KMS-11 (cell line): ENCODE measurements at regions not wholly inside any gene's neighbourhood (a gene's known extent, or its start where the extent isn't known, plus 50 kb on each side); places are given as distances from the start of the nearest gene placed in this dataset.

Experiments
- H2AFZ ChIP-seq: fragments of 200-600 bp; sonication (generic); 2 replicates; pipeline ENCODE4 v1.6.1; 2016; ENCODE audit warnings: antibody characterized with exemption, mixed run types, low read depth
- H3K27ac ChIP-seq: fragments of 200-600 bp; sonication (generic); 2 replicates; pipeline ENCODE4 v1.6.1; 2016; ENCODE audit warnings: mild to moderate bottlenecking, mixed run types
- H3K27me3 ChIP-seq: fragments of 200-600 bp; sonication (generic); 2 replicates; pipeline ENCODE4 v1.6.1; 2017; ENCODE audit warnings: mild to moderate bottlenecking, low read depth, mixed run types, moderate library complexity; ENCODE audit not compliant: insufficient read depth
- H3K36me3 ChIP-seq: fragments of 200-600 bp; sonication (generic); 2 replicates; pipeline ENCODE4 v1.6.1; 2017; ENCODE audit warnings: mild to moderate bottlenecking, mixed run types; ENCODE audit not compliant: insufficient read depth
- H3K4me1 ChIP-seq: fragments of 200-600 bp; sonication (generic); 2 replicates; pipeline ENCODE4 v1.6.1; 2016; ENCODE audit warnings: mild to moderate bottlenecking, low read depth, mixed run types; ENCODE audit not compliant: poor library complexity, severe bottlenecking
- H3K4me2 ChIP-seq: fragments of 200-600 bp; sonication (generic); 2 replicates; pipeline ENCODE4 v1.7.0; 2016; ENCODE audit warnings: mild to moderate bottlenecking, mixed run types
- H3K4me3 ChIP-seq: fragments of 200-600 bp; sonication (generic); IDR thresholded peaks from 2 replicates; pipeline ENCODE4 v1.6.1; 2017; ENCODE audit warnings: low read depth, low read length, mixed read lengths; ENCODE audit not compliant: insufficient read depth
- H3K79me2 ChIP-seq: fragments of 200-600 bp; sonication (generic); 2 replicates; pipeline ENCODE4 v1.6.1; 2016; ENCODE audit warnings: low read depth, mixed run types; ENCODE audit not compliant: insufficient read depth
- H3K9ac ChIP-seq: fragments of 200-600 bp; sonication (generic); 2 replicates; pipeline ENCODE4 v1.6.1; 2016; ENCODE audit warnings: mild to moderate bottlenecking, mixed run types
- H4K20me1 ChIP-seq: fragments of 200-600 bp; sonication (generic); 2 replicates; pipeline ENCODE4 v1.6.1; 2016; ENCODE audit warnings: mild to moderate bottlenecking, mixed run types; ENCODE audit not compliant: insufficient read depth
- TF ChIP-seq, protein P1 (sequence below): fragments of 200-600 bp; sonication (generic); conservative IDR thresholded peaks from 2 replicates; pipeline ENCODE4 v1.6.1; 2017; ENCODE audit warnings: low read depth, mild to moderate bottlenecking, antibody characterized with exemption, low read length, moderate library complexity, mixed read lengths

DNA sequence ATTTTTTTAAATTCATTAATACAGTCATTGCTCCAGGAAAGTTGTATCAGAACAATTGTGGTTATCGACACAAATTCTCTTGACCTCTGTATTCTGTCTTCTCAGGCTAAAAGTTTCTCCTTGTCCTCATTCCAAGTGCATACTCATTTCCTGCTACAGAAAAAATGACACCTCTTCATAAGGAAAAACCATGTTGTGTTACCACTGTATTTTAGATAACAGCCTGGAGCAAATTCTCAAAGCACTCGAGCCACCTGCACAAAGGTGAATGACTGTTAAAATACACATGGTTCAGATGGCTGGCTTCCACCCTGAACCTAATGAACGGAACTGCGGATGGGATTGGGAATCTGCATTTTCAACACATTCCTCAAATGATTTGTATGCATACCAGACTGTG, 586.5 kb downstream of the EPHA4 start:
- Histone ChIP-seq H3K27ac (no peak overlapping the region), H3K9ac (no peak overlapping the region), H3K36me3 (no peaks in the 10 kb centered on the region), H3K4me2 (no peak overlapping the region), H3K4me1 (no peaks in the 10 kb centered on the region), H2AFZ (no peak overlapping the region), H3K79me2 (no peaks in the 10 kb centered on the region), H3K4me3 (no peak overlapping the region), H3K27me3 (no peaks in the 10 kb centered on the region), H4K20me1 (no peaks in the 10 kb centered on the region)
- TF ChIP-seq, protein P1, sequence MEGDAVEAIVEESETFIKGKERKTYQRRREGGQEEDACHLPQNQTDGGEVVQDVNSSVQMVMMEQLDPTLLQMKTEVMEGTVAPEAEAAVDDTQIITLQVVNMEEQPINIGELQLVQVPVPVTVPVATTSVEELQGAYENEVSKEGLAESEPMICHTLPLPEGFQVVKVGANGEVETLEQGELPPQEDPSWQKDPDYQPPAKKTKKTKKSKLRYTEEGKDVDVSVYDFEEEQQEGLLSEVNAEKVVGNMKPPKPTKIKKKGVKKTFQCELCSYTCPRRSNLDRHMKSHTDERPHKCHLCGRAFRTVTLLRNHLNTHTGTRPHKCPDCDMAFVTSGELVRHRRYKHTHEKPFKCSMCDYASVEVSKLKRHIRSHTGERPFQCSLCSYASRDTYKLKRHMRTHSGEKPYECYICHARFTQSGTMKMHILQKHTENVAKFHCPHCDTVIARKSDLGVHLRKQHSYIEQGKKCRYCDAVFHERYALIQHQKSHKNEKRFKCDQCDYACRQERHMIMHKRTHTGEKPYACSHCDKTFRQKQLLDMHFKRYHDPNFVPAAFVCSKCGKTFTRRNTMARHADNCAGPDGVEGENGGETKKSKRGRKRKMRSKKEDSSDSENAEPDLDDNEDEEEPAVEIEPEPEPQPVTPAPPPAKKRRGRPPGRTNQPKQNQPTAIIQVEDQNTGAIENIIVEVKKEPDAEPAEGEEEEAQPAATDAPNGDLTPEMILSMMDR: no peak

DNA sequence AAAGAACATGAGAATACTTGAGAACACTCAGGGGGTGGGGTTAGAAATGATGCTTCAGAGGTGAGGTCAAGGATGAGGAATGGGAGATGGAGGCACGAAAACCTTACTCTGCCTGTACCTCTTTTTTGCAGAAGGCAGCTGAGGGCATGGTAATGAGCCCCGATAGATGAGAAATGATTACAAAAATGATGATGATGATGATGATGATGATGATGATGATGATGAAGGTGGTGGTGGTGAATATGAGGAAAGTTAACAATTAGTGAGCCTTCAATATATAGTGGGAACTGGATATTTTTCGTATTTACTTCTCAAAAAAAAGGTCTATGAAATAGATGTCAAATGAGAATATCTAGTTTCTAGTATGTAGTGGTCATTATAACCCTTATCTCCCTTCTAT, 584.3 kb downstream of the EPHA4 start:
- Histone ChIP-seq H3K27me3 (no peaks in the 10 kb centered on the region), H3K36me3 (no peaks in the 10 kb centered on the region), H2AFZ (no peak overlapping the region), H3K79me2 (no peaks in the 10 kb centered on the region), H4K20me1 (no peaks in the 10 kb centered on the region), H3K9ac (no peak overlapping the region), H3K4me3 (no peak overlapping the region), H3K27ac (no peak overlapping the region), H3K4me1 (no peaks in the 10 kb centered on the region), H3K4me2 (no peak overlapping the region)
- TF ChIP-seq, protein P1: no peak

DNA sequence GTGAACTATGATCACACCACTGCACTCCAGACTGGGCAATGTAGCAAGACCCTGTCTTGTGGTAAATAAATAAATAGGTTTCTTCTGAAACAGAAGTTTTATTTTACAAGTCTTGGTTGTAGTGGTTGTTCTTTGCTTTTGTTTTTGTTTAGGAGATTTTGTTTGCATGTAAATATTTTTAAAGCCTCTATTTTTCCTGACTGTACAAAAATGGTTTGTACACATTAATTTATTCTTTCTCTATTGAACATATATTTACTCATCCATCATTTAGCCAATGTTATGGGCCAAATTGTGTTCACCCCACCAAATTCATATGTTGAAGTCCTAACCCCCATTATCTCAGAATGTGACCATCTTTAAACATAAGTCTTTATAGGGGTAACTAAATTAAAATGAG, 580.1 kb downstream of the EPHA4 start:
- no peaks in the 10 kb centered on the region for H3K27me3 ChIP-seq
- H3K27ac ChIP-seq: no peak overlapping the region
- H3K4me3 ChIP-seq: no peak overlapping the region
- no peaks in the 10 kb centered on the region for H3K79me2 ChIP-seq
- no peaks in the 10 kb centered on the region for H3K36me3 ChIP-seq
- no peaks in the 10 kb centered on the region for H4K20me1 ChIP-seq
- no peak overlapping the region for H3K4me2 ChIP-seq
- no peak overlapping the region for H2AFZ ChIP-seq
- TF ChIP-seq, protein P1: no peak
- H3K4me1 ChIP-seq: no peaks in the 10 kb centered on the region
- no peak overlapping the region for H3K9ac ChIP-seq

DNA sequence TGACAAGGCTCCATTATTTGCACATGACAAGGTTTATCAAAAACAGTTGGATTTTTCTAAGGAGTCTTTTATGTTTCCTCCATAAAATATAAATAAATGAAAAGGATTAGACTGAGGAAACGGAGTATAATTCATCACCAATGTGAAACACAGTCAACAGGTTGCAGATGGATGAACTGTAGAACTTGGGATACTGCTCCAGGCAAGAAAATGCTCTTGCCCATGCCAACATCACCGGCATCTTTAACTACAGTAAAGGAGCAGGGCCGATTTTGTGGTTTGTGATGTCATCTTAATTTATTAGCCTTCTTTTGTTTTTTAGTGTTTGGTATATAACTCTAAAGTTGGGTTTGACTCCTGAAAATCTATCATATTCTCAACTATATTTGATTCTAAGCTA, 577.3 kb downstream of the EPHA4 start:
- TF ChIP-seq, protein P1: no peak
- Histone ChIP-seq H2AFZ (no peak overlapping the region), H3K4me1 (no peaks in the 10 kb centered on the region), H3K4me2 (no peak overlapping the region), H3K4me3 (no peak overlapping the region), H3K27ac (no peak overlapping the region), H3K36me3 (no peaks in the 10 kb centered on the region), H3K9ac (no peak overlapping the region), H4K20me1 (no peaks in the 10 kb centered on the region), H3K27me3 (no peaks in the 10 kb centered on the region), H3K79me2 (no peaks in the 10 kb centered on the region)

- Histone ChIP-seq H3K4me1 (no peaks in the 10 kb centered on the region), H4K20me1 (no peaks in the 10 kb centered on the region), H3K4me2 (no peak overlapping the region), H3K27ac (no peak overlapping the region), H3K9ac (no peak overlapping the region), H3K36me3 (no peaks in the 10 kb centered on the region), H2AFZ (no peak overlapping the region), H3K4me3 (no peak overlapping the region), H3K27me3 (no peaks in the 10 kb centered on the region), H3K79me2 (no peaks in the 10 kb centered on the region)
- TF ChIP-seq, protein P1: no peak
Observed at GRCh38 chr2:220995581-220995980, 576.5 kb downstream of the EPHA4 start.
